Tibial nerve (tissue), 3 donors: ENCODE measurements at regions not wholly inside any gene's neighbourhood (a gene's known extent, or its start where the extent isn't known, plus 50 kb on each side); places are given as distances from the start of the nearest gene placed in this dataset.

ENCODE experiments used
- CTCF ChIP-seq, 5 experiments: fragments of 200-600 bp in 3 of 5; fragments of 450-650 bp in 2 of 5; sonication (generic) in 3 of 5; IDR thresholded peaks; one replicate each; pipeline ENCODE4 v1.5.1; 2016 to 2019; ENCODE audit warnings: antibody characterized with exemption in 5 of 5, mild to moderate bottlenecking in 3 of 5, moderate library complexity in 2 of 5
- POLR2A ChIP-seq, 2 donors: fragments of 450-650 bp; IDR thresholded peaks; one replicate each; pipeline ENCODE4 v1.6.1; 2017; ENCODE audit warnings: antibody characterized with exemption in 2 of 2, mild to moderate bottlenecking in 2 of 2, moderate library complexity in 2 of 2

GRCh38 chr9:28073270-28073669 lies 500.0 kb upstream of the C9orf72 start:
- no peak for TF ChIP-seq POLR2A (IDR thresholded peaks at IDR 0.05)
- TF ChIP-seq CTCF (IDR thresholded peaks at IDR 0.05): peak; percentile 13 to 52 (median 28)
